SHP77 treated with DMSO at 0.1 percent for 48 hours (cell line): ENCODE measurements at regions not wholly inside any gene's neighbourhood (a gene's known extent, or its start where the extent isn't known, plus 50 kb on each side); places are given as distances from the start of the nearest gene placed in this dataset.

Experiments used
- DNase-seq: peaks from one replicate; lab custom pipeline; 2025; lab: John Stamatoyannopoulos, UW

GRCh38 chr13:34040863-34041262 is 222.9 kb downstream of the RFC3 start:
- no peak for DNase-seq

GRCh38 chr13:34044041-34044440 is 226.1 kb downstream of the RFC3 start:
- no peak for DNase-seq

GRCh38 chr13:34044660-34045080 is 226.7 kb downstream of the RFC3 start:
- no peak for DNase-seq

- no peak for DNase-seq
Observed at GRCh38 chr13:34046457-34046856, 228.5 kb downstream of the RFC3 start.

GRCh38 chr13:34048652-34049051 is 230.7 kb downstream of the RFC3 start:
- no peak for DNase-seq

GRCh38 chr13:34056733-34057258 is 238.8 kb downstream of the RFC3 start:
- no peak for DNase-seq

- no peak for DNase-seq
Observed at GRCh38 chr13:34064456-34065205, 246.7 kb downstream of the RFC3 start.

- no peak for DNase-seq
Observed at GRCh38 chr13:34065928-34066327, 248.0 kb downstream of the RFC3 start.

GRCh38 chr13:34066344-34066743 is 248.4 kb downstream of the RFC3 start:
- no peak for DNase-seq

- DNase-seq, result no peak
Observed at GRCh38 chr13:34070006-34070405, 252.1 kb downstream of the RFC3 start.

- DNase-seq, result no peak
Observed at GRCh38 chr13:34070544-34071303, 252.8 kb downstream of the RFC3 start.

- no peak for DNase-seq
Observed at GRCh38 chr13:34076319-34076718, 258.4 kb downstream of the RFC3 start.

- peak; percentile 3 for DNase-seq
Observed at GRCh38 chr13:34076943-34077703, 259.2 kb downstream of the RFC3 start.

- DNase-seq, result no peak
Observed at GRCh38 chr13:34078334-34078999, 260.5 kb downstream of the RFC3 start.

GRCh38 chr13:34085204-34085603 is 267.3 kb downstream of the RFC3 start:
- no peak for DNase-seq

- DNase-seq, result no peak
Observed at GRCh38 chr13:34086281-34086680, 268.3 kb downstream of the RFC3 start.

- no peak for DNase-seq
Observed at GRCh38 chr13:34087791-34088190, 269.8 kb downstream of the RFC3 start.

GRCh38 chr13:34103854-34104253 is 285.9 kb downstream of the RFC3 start:
- DNase-seq, result no peak

- no peak for DNase-seq
Observed at GRCh38 chr13:34104853-34105252, 286.9 kb downstream of the RFC3 start.

- DNase-seq, result no peak
Observed at GRCh38 chr13:34107806-34108205, 289.9 kb downstream of the RFC3 start.

- no peak for DNase-seq
Observed at GRCh38 chr13:34108410-34108809, 290.5 kb downstream of the RFC3 start.

GRCh38 chr13:34114581-34114980 is 296.6 kb downstream of the RFC3 start:
- DNase-seq, result no peak
